Activated naive CD4-positive, alpha-beta T cell treated with anti-CD3 and anti-CD28 coated beads, Interleukin-2, amount 50 U/mL, for 16 hours (primary cell): ENCODE measurements at regions not wholly inside any gene's neighbourhood (a gene's known extent, or its start where the extent isn't known, plus 50 kb on each side); places are given as distances from the start of the nearest gene placed in this dataset.

ENCODE experiments used
- DNase-seq: peaks from one replicate; pipeline ENCODE4 v3.0.0-alpha.2; 2020

DNA sequence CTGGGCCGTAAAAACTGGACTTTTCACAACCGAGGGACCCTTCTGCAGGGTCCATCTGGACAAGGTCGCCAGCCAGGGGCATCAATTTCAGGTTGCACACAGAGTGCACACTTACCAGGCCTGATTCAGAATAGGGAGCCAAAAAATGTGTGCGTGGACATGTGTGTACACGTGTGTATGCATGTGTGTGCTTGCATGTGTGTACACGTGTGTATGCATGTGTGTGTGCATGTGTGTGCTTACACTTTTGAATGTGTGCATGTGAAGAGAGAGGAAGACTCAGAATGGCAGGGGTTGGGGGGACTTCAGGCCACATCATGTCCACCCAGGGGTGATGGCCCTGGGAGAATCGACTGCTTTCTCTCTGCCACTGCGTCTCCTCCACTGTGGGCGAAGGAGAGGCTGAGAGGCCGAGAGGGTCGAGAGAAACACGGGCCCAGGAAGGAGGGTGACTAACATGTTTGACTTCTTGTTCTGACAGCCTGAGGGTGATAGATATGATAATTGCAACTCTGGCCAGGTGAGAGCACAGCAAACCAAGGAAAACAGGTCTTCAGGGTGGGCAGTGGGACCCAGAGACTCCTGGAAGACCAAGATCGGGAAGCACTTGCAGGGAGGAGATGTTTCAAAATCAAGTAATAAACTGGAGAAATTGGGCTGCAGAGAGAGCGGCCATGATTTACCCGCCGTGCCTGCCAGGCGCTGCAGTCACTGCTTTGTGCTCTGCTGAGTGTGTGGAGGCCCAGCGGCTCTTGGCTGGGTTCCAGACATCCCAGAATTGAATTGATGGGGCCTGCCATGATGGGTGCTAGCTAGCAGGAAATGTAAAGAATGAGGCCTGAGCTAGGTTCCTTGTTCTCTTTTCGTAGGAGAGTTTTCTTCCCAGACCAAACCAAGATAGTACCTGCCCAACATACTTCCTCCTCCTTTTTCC lies 310.8 kb downstream of the QKI start:
- DNase-seq, result no peak

- no peak for DNase-seq
Measured at GRCh38 chr6:163724196-163724595, 309.7 kb downstream of the QKI start.

DNA sequence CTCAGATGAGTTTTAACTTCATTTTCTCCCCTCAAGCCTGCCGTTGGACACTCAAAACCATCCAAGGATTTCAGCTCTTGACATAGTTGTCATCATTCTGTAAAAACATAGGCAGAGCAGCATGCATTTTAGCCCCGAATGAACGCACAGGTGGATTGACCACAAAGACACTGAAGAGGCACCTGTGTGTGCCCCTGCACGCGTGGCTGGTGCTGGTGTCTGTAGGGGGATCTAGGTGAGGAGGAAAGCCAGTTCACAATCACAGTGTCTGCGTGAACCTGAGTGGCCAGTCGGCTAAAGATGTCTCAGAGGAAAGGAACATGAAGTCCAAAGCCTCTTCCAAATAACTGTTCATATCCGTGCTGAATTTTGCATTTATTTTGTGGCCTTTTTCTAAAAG lies 309.2 kb downstream of the QKI start:
- DNase-seq, result no peak

GRCh38 chr6:163721922-163722692 lies 307.6 kb downstream of the QKI start:
- no peak for DNase-seq

DNA sequence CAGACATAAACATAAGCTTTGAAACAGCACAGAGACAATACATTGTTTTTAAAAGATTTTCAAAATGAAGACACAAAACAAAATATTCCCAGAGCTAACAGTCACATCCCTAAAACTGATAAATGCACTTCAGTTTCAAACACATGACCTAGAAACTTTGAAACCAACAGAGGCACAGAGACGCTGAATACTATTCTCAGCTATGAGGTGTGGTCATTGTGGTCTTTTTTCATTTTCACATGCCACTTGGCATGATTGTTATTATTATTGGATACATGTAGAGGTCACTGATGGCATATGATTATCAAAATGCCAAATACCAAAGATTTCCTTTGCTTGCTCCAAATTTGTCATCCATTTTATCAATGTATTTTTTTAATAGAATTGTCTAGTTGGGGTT lies 306.9 kb downstream of the QKI start:
- DNase-seq, result no peak

DNA sequence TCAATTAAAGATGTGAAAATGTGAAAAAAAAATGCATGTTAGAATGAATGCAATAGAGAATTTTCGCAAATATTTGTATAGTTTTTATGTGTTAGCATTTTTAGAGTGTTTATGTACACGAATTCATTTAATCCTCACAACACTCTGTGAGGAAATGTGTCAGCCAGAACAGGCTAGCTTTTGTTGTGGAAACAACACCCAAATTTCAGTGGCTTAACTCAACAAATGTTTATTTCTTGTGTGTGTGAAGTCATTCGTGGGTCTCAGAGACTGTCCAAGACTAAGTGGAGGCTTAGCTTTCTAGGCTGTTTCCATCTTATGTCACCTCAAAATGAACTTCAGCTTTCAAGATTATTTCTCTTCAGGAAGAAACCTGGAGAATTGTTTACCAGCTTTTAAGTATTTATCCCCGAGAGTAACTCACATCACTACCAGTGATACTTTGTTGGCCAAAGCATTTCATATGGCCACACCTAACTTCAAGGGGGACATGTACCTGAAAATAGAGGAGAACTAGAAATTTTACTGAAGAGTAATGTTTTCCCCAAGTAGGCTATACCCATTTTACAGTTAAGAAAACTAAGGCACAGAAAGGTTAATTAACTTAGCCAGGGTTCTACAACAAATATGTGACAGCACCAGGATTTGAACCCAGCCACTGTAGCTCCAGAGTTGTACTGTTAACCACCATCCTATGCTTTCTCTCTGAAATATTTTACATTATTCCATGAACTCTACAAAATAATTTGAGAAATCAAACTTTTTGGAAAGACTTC lies 306.1 kb downstream of the QKI start:
- DNase-seq, result no peak

DNA sequence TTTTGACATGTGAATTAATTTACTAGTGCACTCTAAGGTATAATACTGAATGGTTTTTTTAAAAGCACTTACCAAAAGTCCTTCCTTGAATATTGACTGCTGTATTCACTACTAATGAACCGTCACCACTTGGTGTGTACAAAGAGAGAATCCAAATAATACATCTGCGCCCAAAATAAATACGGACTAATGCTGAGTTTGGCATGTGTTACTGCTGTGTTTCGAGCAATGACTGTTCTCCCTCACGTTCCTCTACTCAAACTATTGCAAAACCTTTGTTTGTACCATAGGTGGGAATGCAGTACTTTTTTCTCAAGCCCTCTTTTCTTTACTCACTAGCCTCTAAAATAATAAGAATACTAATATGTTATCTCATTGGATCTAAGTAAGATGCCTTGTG lies 305.5 kb downstream of the QKI start:
- no peak for DNase-seq

- no peak for DNase-seq
Measured at GRCh38 chr6:163719028-163719742, 304.7 kb downstream of the QKI start.

- no peak for DNase-seq
Measured at GRCh38 chr6:163718537-163718936, 304.0 kb downstream of the QKI start.

- no peak for DNase-seq
Measured at GRCh38 chr6:163717106-163717764, 302.7 kb downstream of the QKI start.

DNA sequence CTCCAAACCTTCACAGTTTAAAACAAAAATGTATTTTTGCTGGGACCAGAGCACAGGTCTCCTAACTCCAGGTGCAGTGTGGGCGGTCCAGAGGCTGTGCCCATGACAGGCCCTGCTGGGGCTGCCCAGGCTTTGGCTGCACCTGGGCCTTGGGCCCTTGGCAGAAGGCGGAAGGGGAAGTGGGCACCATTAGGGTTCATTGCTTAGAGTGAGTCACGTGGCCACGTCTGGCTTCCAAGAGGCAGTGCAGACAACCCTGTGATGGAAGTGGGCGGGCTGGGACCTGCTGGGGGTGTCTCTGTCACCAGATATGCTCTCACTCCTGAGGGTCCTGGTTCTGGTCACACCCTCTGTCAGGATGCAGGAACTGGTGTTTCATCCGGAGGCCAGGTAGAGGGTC lies 302.2 kb downstream of the QKI start:
- no peak for DNase-seq

- no peak for DNase-seq
Measured at GRCh38 chr6:163715846-163716245, 301.3 kb downstream of the QKI start.

DNA sequence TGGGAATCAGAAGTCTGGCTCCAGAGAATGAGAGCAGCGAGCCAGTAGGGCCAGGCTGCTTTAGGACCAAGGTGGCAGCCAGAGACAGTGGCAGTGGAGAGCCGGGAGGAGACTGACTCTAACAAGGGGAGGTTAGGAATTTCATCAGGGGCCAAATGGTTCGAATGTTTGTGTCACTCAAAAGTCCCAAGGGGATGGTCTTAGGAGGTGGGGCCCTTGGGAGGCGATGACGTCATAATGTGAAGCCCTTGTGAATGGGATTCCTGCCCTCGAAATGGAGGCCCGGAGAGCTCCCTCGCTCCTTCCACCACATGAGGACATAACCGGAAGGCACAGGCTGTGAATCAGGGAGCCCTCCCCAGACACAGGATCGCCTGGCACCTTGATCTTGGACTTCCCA lies 299.7 kb downstream of the QKI start:
- DNase-seq, result no peak

- no peak for DNase-seq
Measured at GRCh38 chr6:163712981-163713380, 298.5 kb downstream of the QKI start.

GRCh38 chr6:163712566-163712961 lies 298.0 kb downstream of the QKI start:
- no peak for DNase-seq

- no peak for DNase-seq
Measured at GRCh38 chr6:163711615-163712565, 297.4 kb downstream of the QKI start.

GRCh38 chr6:163710532-163711470 lies 296.3 kb downstream of the QKI start:
- DNase-seq, result no peak

DNA sequence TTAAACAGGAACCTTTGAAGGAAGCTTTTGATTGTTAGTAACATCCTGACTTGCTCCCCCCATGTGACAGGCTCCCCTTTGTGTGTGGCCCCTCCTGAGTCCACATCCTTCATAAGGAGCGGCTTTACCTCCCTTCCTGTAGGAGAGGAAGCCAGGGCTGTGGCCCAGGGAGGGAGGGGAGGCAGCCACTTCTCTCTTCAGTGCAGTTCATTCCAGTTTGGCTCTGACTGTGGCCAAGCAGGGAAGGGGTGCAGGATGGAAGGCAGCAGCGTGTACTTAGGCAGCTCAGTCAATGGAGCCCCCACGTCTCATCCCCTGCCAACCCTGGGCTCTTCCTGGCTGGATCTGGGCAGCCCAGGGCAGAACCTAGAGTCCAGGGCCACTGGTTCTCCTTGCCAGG lies 295.2 kb downstream of the QKI start:
- DNase-seq, result no peak

GRCh38 chr6:163709255-163709654 lies 294.7 kb downstream of the QKI start:
- no peak for DNase-seq

DNA sequence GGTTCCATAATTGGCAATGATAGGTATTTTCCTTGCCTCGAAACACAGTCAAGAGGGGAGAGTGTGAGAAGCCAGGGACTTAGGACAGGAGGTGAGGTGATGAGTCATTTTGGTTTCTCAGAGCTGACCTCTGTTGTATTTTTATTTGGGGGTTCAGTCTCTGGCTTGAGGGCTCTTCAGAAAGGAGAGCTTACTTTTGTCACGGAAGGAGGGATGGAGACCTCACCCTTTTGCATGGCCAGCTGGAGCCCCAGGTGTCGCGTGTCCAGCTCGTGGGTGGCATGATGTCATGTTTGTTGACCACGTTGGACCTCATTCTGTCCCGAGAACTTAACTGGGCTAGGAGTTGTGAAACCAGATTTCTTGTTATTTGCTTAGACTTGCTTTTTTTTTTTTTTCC lies 293.9 kb downstream of the QKI start:
- DNase-seq, result no peak
